GM20431 (cell line): ENCODE measurements at regions not wholly inside any gene's neighbourhood (a gene's known extent, or its start where the extent isn't known, plus 50 kb on each side); places are given as distances from the start of the nearest gene placed in this dataset.
"Not testable (repeated sequence)": the region's sequence is repeated elsewhere in the genome, so short reads cannot be mapped to it uniquely, and the experiment has no call there.

ENCODE experiments used
- in situ Hi-C: fragments of 300-500 bp; cut with MseI, MboI; formaldehyde crosslinking; loops from one replicate; pipeline ENCODE4 v1.15.0; 2020; ENCODE audit warnings: low sequenced_read_pairs; ENCODE audit not compliant: unreplicated experiment

- in situ Hi-C loops: not testable (repeated sequence)
These were observed 76.6 kb upstream of the LYZL2 start for GRCh38 chr10:30706189-30706588.

GRCh38 chr10:30705625-30706149 is 76.1 kb upstream of the LYZL2 start:
- in situ Hi-C loops: no loop called here

- in situ Hi-C loops: no loop called here
These were observed 75.6 kb upstream of the LYZL2 start for GRCh38 chr10:30705101-30705624.

GRCh38 chr10:30704601-30705100 is 75.1 kb upstream of the LYZL2 start:
- in situ Hi-C loops: not testable (repeated sequence)

GRCh38 chr10:30704026-30704600 is 74.6 kb upstream of the LYZL2 start:
- in situ Hi-C loops: no loop called here

GRCh38 chr10:30703446-30703845 is 73.9 kb upstream of the LYZL2 start:
- in situ Hi-C loops: not testable (repeated sequence)

- in situ Hi-C loops: no loop called here
These were observed 73.3 kb upstream of the LYZL2 start for GRCh38 chr10:30702860-30703259.

- in situ Hi-C loops: no loop called here
These were observed 72.1 kb upstream of the LYZL2 start for GRCh38 chr10:30701451-30702173.

- in situ Hi-C loops: no loop called here
These were observed 68.3 kb upstream of the LYZL2 start for GRCh38 chr10:30697806-30698205.

- in situ Hi-C loops: not testable (repeated sequence)
These were observed 67.7 kb upstream of the LYZL2 start for GRCh38 chr10:30697221-30697620.

- in situ Hi-C loops: not testable (repeated sequence)
These were observed 67.0 kb upstream of the LYZL2 start for GRCh38 chr10:30696416-30697185.

- in situ Hi-C loops: not testable (repeated sequence)
These were observed 66.1 kb upstream of the LYZL2 start for GRCh38 chr10:30695481-30696236.

GRCh38 chr10:30694518-30695228 is 65.1 kb upstream of the LYZL2 start:
- in situ Hi-C loops: no loop called here

GRCh38 chr10:30691639-30692015 is 62.1 kb upstream of the LYZL2 start:
- in situ Hi-C loops: no loop called here

GRCh38 chr10:30690948-30691638 is 61.5 kb upstream of the LYZL2 start:
- in situ Hi-C loops: not testable (repeated sequence)

- in situ Hi-C loops: no loop called here
These were observed 58.9 kb upstream of the LYZL2 start for GRCh38 chr10:30688456-30688855.

- in situ Hi-C loops: no loop called here
These were observed 58.2 kb upstream of the LYZL2 start for GRCh38 chr10:30687698-30688213.

- in situ Hi-C loops: no loop called here
These were observed 57.2 kb upstream of the LYZL2 start for GRCh38 chr10:30686708-30687107.
